ENCODE measurements at regions not wholly inside any gene's neighbourhood (a gene's known extent, or its start where the extent isn't known, plus 50 kb on each side); places are given as distances from the start of the nearest gene placed in this dataset.

GRCh38 chr18:61245276-61245675, 88.0 kb upstream of the CDH20 start:
- ChIA-PET POLR2A (no interaction called here), CTCF (no interaction called here)
- DNase-seq (ENCODE audit: extremely low spot score): no peak
- no peak for TF ChIP-seq CTCF (IDR thresholded peaks at IDR 0.05; ENCODE audit: control extremely low read depth, extremely low read depth, low read depth, missing control alignments)

GRCh38 chr18:61248589-61248988, 84.6 kb upstream of the CDH20 start:
- no peak for TF ChIP-seq CTCF (IDR thresholded peaks at IDR 0.05; ENCODE audit: control extremely low read depth, extremely low read depth, low read depth, missing control alignments)
- CTCF ChIA-PET: no interaction called here

GRCh38 chr18:61256291-61256690, 76.9 kb upstream of the CDH20 start:
- no peak for DNase-seq (ENCODE audit: extremely low spot score)
- no peak for TF ChIP-seq CTCF (IDR thresholded peaks at IDR 0.05; ENCODE audit: control extremely low read depth, extremely low read depth, low read depth, missing control alignments)
- ChIA-PET CTCF (no interaction called here), POLR2A (no interaction called here)

More at GRCh38 chr18:61248589-61248988, 84.6 kb upstream of the CDH20 start:
- DNase-seq (ENCODE audit: extremely low spot score): no peak
- POLR2A ChIA-PET: no interaction called here

GRCh38 chr18:61261870-61262269, 71.4 kb upstream of the CDH20 start:
- ChIA-PET CTCF (interaction anchor here (1.4 kb wide), 1 partner anchor 10 kb away, joined by 3 read pairs; no protein-coding TSS in a partner anchor), POLR2A (no interaction called here)
- TF ChIP-seq CTCF (IDR thresholded peaks at IDR 0.05; ENCODE audit: control extremely low read depth, extremely low read depth, low read depth, missing control alignments): no peak
- DNase-seq (ENCODE audit: extremely low spot score): no peak

GRCh38 chr18:61272793-61273192, 60.4 kb upstream of the CDH20 start:
- TF ChIP-seq CTCF (IDR thresholded peaks at IDR 0.05; ENCODE audit: control extremely low read depth, extremely low read depth, low read depth, missing control alignments): no peak
- ChIA-PET POLR2A (no interaction called here), CTCF (no interaction called here)
- DNase-seq (ENCODE audit: extremely low spot score): no peak

GRCh38 chr18:61273533-61273932, 59.7 kb upstream of the CDH20 start:
- ChIA-PET POLR2A (no interaction called here), CTCF (interaction anchor here (1.1 kb wide), 1 partner anchor 19 kb away, joined by 3 read pairs; no protein-coding TSS in a partner anchor)
- TF ChIP-seq CTCF (IDR thresholded peaks at IDR 0.05; ENCODE audit: control extremely low read depth, extremely low read depth, low read depth, missing control alignments): no peak
- no peak for DNase-seq (ENCODE audit: extremely low spot score)

All from GM10248 (cell line).